ENCODE measurements at regions not wholly inside any gene's neighbourhood (a gene's known extent, or its start where the extent isn't known, plus 50 kb on each side); places are given as distances from the start of the nearest gene placed in this dataset.
"Not testable (repeated sequence)": the region's sequence is repeated elsewhere in the genome, so short reads cannot be mapped to it uniquely, and the experiment has no call there.

- Histone ChIP-seq H3K4me1 (ENCODE audit: insufficient read depth) (no peaks in the 10 kb centered on the region), H3K27me3 (no peaks in the 10 kb centered on the region), H3K9me3 (ENCODE audit: low read depth) (no peaks in the 10 kb centered on the region), H3K9me2 (replicated peaks; ENCODE audit: insufficient read depth) (no peaks in the 10 kb centered on the region), H3K79me2 (no peaks in the 10 kb centered on the region), H4K20me1 (ENCODE audit: insufficient read depth, poor library complexity, severe bottlenecking) (no peaks in the 10 kb centered on the region), H3K27ac (no peak overlapping the region), H3K36me3 (replicated peaks; ENCODE audit: insufficient read depth, low read depth) (no peaks in the 10 kb centered on the region), H3K4me3 (no peak overlapping the region), H2AFZ (no peak overlapping the region), H3K4me2 (no peak overlapping the region)
- TF ChIP-seq, protein P1, sequence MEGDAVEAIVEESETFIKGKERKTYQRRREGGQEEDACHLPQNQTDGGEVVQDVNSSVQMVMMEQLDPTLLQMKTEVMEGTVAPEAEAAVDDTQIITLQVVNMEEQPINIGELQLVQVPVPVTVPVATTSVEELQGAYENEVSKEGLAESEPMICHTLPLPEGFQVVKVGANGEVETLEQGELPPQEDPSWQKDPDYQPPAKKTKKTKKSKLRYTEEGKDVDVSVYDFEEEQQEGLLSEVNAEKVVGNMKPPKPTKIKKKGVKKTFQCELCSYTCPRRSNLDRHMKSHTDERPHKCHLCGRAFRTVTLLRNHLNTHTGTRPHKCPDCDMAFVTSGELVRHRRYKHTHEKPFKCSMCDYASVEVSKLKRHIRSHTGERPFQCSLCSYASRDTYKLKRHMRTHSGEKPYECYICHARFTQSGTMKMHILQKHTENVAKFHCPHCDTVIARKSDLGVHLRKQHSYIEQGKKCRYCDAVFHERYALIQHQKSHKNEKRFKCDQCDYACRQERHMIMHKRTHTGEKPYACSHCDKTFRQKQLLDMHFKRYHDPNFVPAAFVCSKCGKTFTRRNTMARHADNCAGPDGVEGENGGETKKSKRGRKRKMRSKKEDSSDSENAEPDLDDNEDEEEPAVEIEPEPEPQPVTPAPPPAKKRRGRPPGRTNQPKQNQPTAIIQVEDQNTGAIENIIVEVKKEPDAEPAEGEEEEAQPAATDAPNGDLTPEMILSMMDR (IDR thresholded peaks at IDR 0.05; ENCODE audit: poor library complexity), result no peak
- TF ChIP-seq EZH2phosphoT487 (IDR thresholded peaks at IDR 0.05; ENCODE audit: low read depth, severe bottlenecking, unreplicated experiment), result no peak
- no peak for TF ChIP-seq EZH2 (IDR thresholded peaks at IDR 0.05; ENCODE audit: borderline replicate concordance)
- WGBS (ENCODE audit: low lambda C conversion rate, missing lambda C conversion rate), result 64% methylated on average over 12 of the region's 12 CpGs
- DNase-seq (ENCODE audit: low spot score), result no peak
Observed at GRCh38 chr12:131445795-131446194, 265.1 kb upstream of the SFSWAP start.

- H4K20me1 ChIP-seq (ENCODE audit: insufficient read depth, poor library complexity, severe bottlenecking); H3K9me3 ChIP-seq (ENCODE audit: low read depth); H3K4me3 ChIP-seq; H3K4me2 ChIP-seq; H2AFZ ChIP-seq; DNase-seq (ENCODE audit: low spot score); H3K27me3 ChIP-seq; H3K9me2 ChIP-seq (replicated peaks; ENCODE audit: insufficient read depth); H3K79me2 ChIP-seq; H3K36me3 ChIP-seq (replicated peaks; ENCODE audit: insufficient read depth, low read depth); H3K27ac ChIP-seq; H3K4me1 ChIP-seq (ENCODE audit: insufficient read depth): not testable (repeated sequence)
- WGBS (ENCODE audit: low lambda C conversion rate, missing lambda C conversion rate), result 92% methylated on average over 14 of the region's 14 CpGs
Observed at GRCh38 chr12:131447636-131448035, 263.3 kb upstream of the SFSWAP start.

GRCh38 chr12:131448254-131448795 lies 262.6 kb upstream of the SFSWAP start:
- DNase-seq (ENCODE audit: low spot score), result no peak
- Histone ChIP-seq H3K36me3 (replicated peaks; ENCODE audit: insufficient read depth, low read depth) (no peaks in the 10 kb centered on the region), H3K4me2 (no peak overlapping the region), H3K27ac (no peak overlapping the region), H3K4me1 (ENCODE audit: insufficient read depth) (no peaks in the 10 kb centered on the region), H4K20me1 (ENCODE audit: insufficient read depth, poor library complexity, severe bottlenecking) (no peaks in the 10 kb centered on the region), H3K4me3 (no peak overlapping the region), H3K27me3 (no peaks in the 10 kb centered on the region), H3K9me2 (replicated peaks; ENCODE audit: insufficient read depth) (no peaks in the 10 kb centered on the region), H2AFZ (no peak overlapping the region), H3K9me3 (ENCODE audit: low read depth) (no peaks in the 10 kb centered on the region), H3K79me2 (no peaks in the 10 kb centered on the region)
- WGBS (ENCODE audit: low lambda C conversion rate, missing lambda C conversion rate), result 86% methylated on average over 13 of the region's 13 CpGs
- TF ChIP-seq EZH2phosphoT487 (IDR thresholded peaks at IDR 0.05; ENCODE audit: low read depth, severe bottlenecking, unreplicated experiment) (no peak), EZH2 (IDR thresholded peaks at IDR 0.05; ENCODE audit: borderline replicate concordance) (no peak)
- TF ChIP-seq, protein P1 (IDR thresholded peaks at IDR 0.05; ENCODE audit: poor library complexity), result no peak

DNA sequence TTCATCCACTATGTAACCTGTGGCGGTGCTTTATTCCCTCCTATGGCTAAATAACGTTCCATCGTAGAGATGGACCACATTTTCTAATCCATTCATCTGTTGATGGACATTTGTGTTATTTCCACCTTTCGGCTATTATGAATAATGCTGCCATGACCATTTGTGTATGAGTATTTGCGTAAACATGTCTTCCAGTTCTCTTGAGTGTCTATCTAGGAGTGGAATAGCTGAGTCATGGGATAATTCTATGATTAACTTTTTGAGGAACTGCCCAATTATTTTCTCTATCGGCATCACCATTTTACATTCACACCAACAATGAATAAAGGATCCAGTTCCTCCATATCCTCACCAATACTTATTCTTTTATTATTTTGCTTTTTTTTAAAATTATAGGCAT lies 261.9 kb upstream of the SFSWAP start:
- Histone ChIP-seq H3K27me3 (no peaks in the 10 kb centered on the region), H4K20me1 (ENCODE audit: insufficient read depth, poor library complexity, severe bottlenecking) (no peaks in the 10 kb centered on the region), H3K9me3 (ENCODE audit: low read depth) (no peaks in the 10 kb centered on the region), H3K36me3 (replicated peaks; ENCODE audit: insufficient read depth, low read depth) (no peaks in the 10 kb centered on the region), H3K79me2 (no peaks in the 10 kb centered on the region), H3K4me1 (ENCODE audit: insufficient read depth) (no peaks in the 10 kb centered on the region), H3K27ac (no peak overlapping the region), H3K4me2 (no peak overlapping the region), H3K4me3 (no peak overlapping the region), H3K9me2 (replicated peaks; ENCODE audit: insufficient read depth) (no peaks in the 10 kb centered on the region), H2AFZ (no peak overlapping the region)
- 88% methylated on average over 6 of the region's 6 CpGs for WGBS (ENCODE audit: low lambda C conversion rate, missing lambda C conversion rate)
- DNase-seq (ENCODE audit: low spot score), result no peak
- TF ChIP-seq EZH2 (IDR thresholded peaks at IDR 0.05; ENCODE audit: borderline replicate concordance) (no peak), EZH2phosphoT487 (IDR thresholded peaks at IDR 0.05; ENCODE audit: low read depth, severe bottlenecking, unreplicated experiment) (no peak)
- TF ChIP-seq, protein P1 (IDR thresholded peaks at IDR 0.05; ENCODE audit: poor library complexity), result no peak
